ENCODE measurements at regions not wholly inside any gene's neighbourhood (a gene's known extent, or its start where the extent isn't known, plus 50 kb on each side); places are given as distances from the start of the nearest gene placed in this dataset.

GRCh38 chr9:73065439-73065838, 86.2 kb upstream of the ANXA1 start:
- DNase-seq (ENCODE audit: low read depth), result no peak
- Histone ChIP-seq H3K4me3 (ENCODE audit: low read depth, low read length) (no peak overlapping the region), H3K27me3 (ENCODE audit: control insufficient read depth, insufficient read depth, low read length) (no peaks in the 10 kb centered on the region), H3K36me3 (ENCODE audit: control insufficient read depth, insufficient read depth, low read length) (no peaks in the 10 kb centered on the region)
- no peak for TF ChIP-seq CTCF (IDR thresholded peaks at IDR 0.05; ENCODE audit: insufficient read depth, low read length, poor library complexity, severe bottlenecking)

GRCh38 chr9:73064315-73064714, 87.3 kb upstream of the ANXA1 start:
- Histone ChIP-seq H3K27me3 (ENCODE audit: control insufficient read depth, insufficient read depth, low read length) (no peaks in the 10 kb centered on the region), H3K36me3 (ENCODE audit: control insufficient read depth, insufficient read depth, low read length) (no peaks in the 10 kb centered on the region), H3K4me3 (ENCODE audit: low read depth, low read length) (no peak overlapping the region)
- no peak for DNase-seq (ENCODE audit: low read depth)
- TF ChIP-seq CTCF (IDR thresholded peaks at IDR 0.05; ENCODE audit: insufficient read depth, low read length, poor library complexity, severe bottlenecking), result no peak

GRCh38 chr9:73061146-73061545, 90.5 kb upstream of the ANXA1 start:
- H3K36me3 ChIP-seq (ENCODE audit: control insufficient read depth, insufficient read depth, low read length), result no peaks in the 10 kb centered on the region
- H3K27me3 ChIP-seq (ENCODE audit: control insufficient read depth, insufficient read depth, low read length), result no peaks in the 10 kb centered on the region
- DNase-seq (ENCODE audit: low read depth), result no peak
- H3K4me3 ChIP-seq (ENCODE audit: low read depth, low read length), result no peak overlapping the region
- no peak for TF ChIP-seq CTCF (IDR thresholded peaks at IDR 0.05; ENCODE audit: insufficient read depth, low read length, poor library complexity, severe bottlenecking)

- Histone ChIP-seq H3K4me3 (ENCODE audit: low read depth, low read length) (no peak overlapping the region), H3K27me3 (ENCODE audit: control insufficient read depth, insufficient read depth, low read length) (no peaks in the 10 kb centered on the region), H3K36me3 (ENCODE audit: control insufficient read depth, insufficient read depth, low read length) (no peaks in the 10 kb centered on the region)
- DNase-seq (ENCODE audit: low read depth), result no peak
- TF ChIP-seq CTCF (IDR thresholded peaks at IDR 0.05; ENCODE audit: insufficient read depth, low read length, poor library complexity, severe bottlenecking), result no peak
These were observed 92.4 kb upstream of the ANXA1 start for GRCh38 chr9:73059247-73059646.

- TF ChIP-seq CTCF (IDR thresholded peaks at IDR 0.05; ENCODE audit: insufficient read depth, low read length, poor library complexity, severe bottlenecking), result no peak
- no peak for DNase-seq (ENCODE audit: low read depth)
- Histone ChIP-seq H3K27me3 (ENCODE audit: control insufficient read depth, insufficient read depth, low read length) (no peaks in the 10 kb centered on the region), H3K36me3 (ENCODE audit: control insufficient read depth, insufficient read depth, low read length) (no peaks in the 10 kb centered on the region), H3K4me3 (ENCODE audit: low read depth, low read length) (no peak overlapping the region)
These were observed 95.4 kb upstream of the ANXA1 start for GRCh38 chr9:73056245-73056644.

- H3K36me3 ChIP-seq (ENCODE audit: control insufficient read depth, insufficient read depth, low read length), result no peaks in the 10 kb centered on the region
These were observed 97.6 kb upstream of the ANXA1 start for GRCh38 chr9:73054091-73054490.

More at GRCh38 chr9:73054091-73054490, 97.6 kb upstream of the ANXA1 start:
- TF ChIP-seq CTCF (IDR thresholded peaks at IDR 0.05; ENCODE audit: insufficient read depth, low read length, poor library complexity, severe bottlenecking), result no peak
- H3K27me3 ChIP-seq (ENCODE audit: control insufficient read depth, insufficient read depth, low read length), result no peaks in the 10 kb centered on the region
- no peak overlapping the region for H3K4me3 ChIP-seq (ENCODE audit: low read depth, low read length)
- no peak for DNase-seq (ENCODE audit: low read depth)
